Vagina (tissue), 2 donors: ENCODE measurements at regions not wholly inside any gene's neighbourhood (a gene's known extent, or its start where the extent isn't known, plus 50 kb on each side); places are given as distances from the start of the nearest gene placed in this dataset.

Experiments used
- POLR2A ChIP-seq, 2 donors: fragments of 450-650 bp; IDR thresholded peaks; one replicate each; pipeline ENCODE4 v1.6.1; 2017; ENCODE audit warnings: antibody characterized with exemption in 2 of 2, mild to moderate bottlenecking in 2 of 2, moderate library complexity in 2 of 2
- POLR2AphosphoS5 ChIP-seq, 2 donors: sonication (generic); formaldehyde crosslinking; IDR thresholded peaks; one replicate each; pipeline ENCODE4 v1.9.0; 2017; ENCODE audit warnings: antibody characterized with exemption in 2 of 2, mild to moderate bottlenecking in 2 of 2, low read depth in 1 of 2; ENCODE audit not compliant: insufficient read depth in 1 of 2

GRCh38 chr20:1825507-1825906 is 69.7 kb upstream of the SIRPA start:
- TF ChIP-seq POLR2AphosphoS5 (IDR thresholded peaks at IDR 0.05; ENCODE audit: insufficient read depth in 1 of 2, low read depth in 1 of 2) (no peak), POLR2A (IDR thresholded peaks at IDR 0.05) (no peak)
